Effector CD8-positive, alpha-beta T cell (primary cell): ENCODE measurements at regions not wholly inside any gene's neighbourhood (a gene's known extent, or its start where the extent isn't known, plus 50 kb on each side); places are given as distances from the start of the nearest gene placed in this dataset.

ENCODE experiments used
- DNase-seq: peaks from one replicate; lab custom pipeline; 2025; lab: John Stamatoyannopoulos, UW

- no peak for DNase-seq
These were observed 64.1 kb upstream of the EGLN3 start for GRCh38 chr14:34014936-34015335.

- DNase-seq, result no peak
These were observed 62.8 kb upstream of the EGLN3 start for GRCh38 chr14:34013721-34014060.

- no peak for DNase-seq
These were observed 62.3 kb upstream of the EGLN3 start for GRCh38 chr14:34012978-34013720.

- DNase-seq, result no peak
These were observed 61.5 kb upstream of the EGLN3 start for GRCh38 chr14:34012369-34012768.

GRCh38 chr14:34009956-34010355 lies 59.1 kb upstream of the EGLN3 start:
- DNase-seq, result no peak

GRCh38 chr14:34007902-34008301 lies 57.0 kb upstream of the EGLN3 start:
- DNase-seq, result no peak

GRCh38 chr14:34005901-34006300 lies 55.0 kb upstream of the EGLN3 start:
- no peak for DNase-seq

- DNase-seq, result no peak
These were observed 54.0 kb upstream of the EGLN3 start for GRCh38 chr14:34004881-34005280.

GRCh38 chr14:34003691-34004090 lies 52.8 kb upstream of the EGLN3 start:
- no peak for DNase-seq

GRCh38 chr14:34003082-34003668 lies 52.3 kb upstream of the EGLN3 start:
- DNase-seq, result no peak
